ENCODE measurements at regions not wholly inside any gene's neighbourhood (a gene's known extent, or its start where the extent isn't known, plus 50 kb on each side); places are given as distances from the start of the nearest gene placed in this dataset.

- TF ChIP-seq CTCF (IDR thresholded peaks at IDR 0.05; ENCODE audit: borderline replicate concordance, insufficient read depth, low read depth, low read length): no peak
- H3K4me3 ChIP-seq (ENCODE audit: low read depth, low read length): no peak overlapping the region
These were observed 138.5 kb upstream of the CCDC54 start for GRCh38 chr3:107238787-107239186.

- no peak for TF ChIP-seq CTCF (IDR thresholded peaks at IDR 0.05; ENCODE audit: borderline replicate concordance, insufficient read depth, low read depth, low read length)
- H3K4me3 ChIP-seq (ENCODE audit: low read depth, low read length): no peak overlapping the region
These were observed 137.5 kb upstream of the CCDC54 start for GRCh38 chr3:107239703-107240102.

- TF ChIP-seq CTCF (IDR thresholded peaks at IDR 0.05; ENCODE audit: borderline replicate concordance, insufficient read depth, low read depth, low read length): no peak
- peak overlapping the region; percentile 49 for H3K4me3 ChIP-seq (ENCODE audit: low read depth, low read length)
These were observed 136.8 kb upstream of the CCDC54 start for GRCh38 chr3:107240183-107241091.

- TF ChIP-seq CTCF (IDR thresholded peaks at IDR 0.05; ENCODE audit: borderline replicate concordance, insufficient read depth, low read depth, low read length): no peak
- H3K4me3 ChIP-seq (ENCODE audit: low read depth, low read length): peak overlapping the region; percentile 49
These were observed 136.0 kb upstream of the CCDC54 start for GRCh38 chr3:107241217-107241616.

GRCh38 chr3:107242579-107242978 lies 134.7 kb upstream of the CCDC54 start:
- no peak for TF ChIP-seq CTCF (IDR thresholded peaks at IDR 0.05; ENCODE audit: borderline replicate concordance, insufficient read depth, low read depth, low read length)
- no peak overlapping the region for H3K4me3 ChIP-seq (ENCODE audit: low read depth, low read length)

GRCh38 chr3:107247116-107247515 lies 130.1 kb upstream of the CCDC54 start:
- no peak for TF ChIP-seq CTCF (IDR thresholded peaks at IDR 0.05; ENCODE audit: borderline replicate concordance, insufficient read depth, low read depth, low read length)
- no peak overlapping the region for H3K4me3 ChIP-seq (ENCODE audit: low read depth, low read length)

GRCh38 chr3:107249132-107249531 lies 128.1 kb upstream of the CCDC54 start:
- no peak for TF ChIP-seq CTCF (IDR thresholded peaks at IDR 0.05; ENCODE audit: borderline replicate concordance, insufficient read depth, low read depth, low read length)

More at GRCh38 chr3:107249132-107249531, 128.1 kb upstream of the CCDC54 start:
- H3K4me3 ChIP-seq (ENCODE audit: low read depth, low read length): no peak overlapping the region
